ENCODE measurements at regions not wholly inside any gene's neighbourhood (a gene's known extent, or its start where the extent isn't known, plus 50 kb on each side); places are given as distances from the start of the nearest gene placed in this dataset.
"Not testable (repeated sequence)": the region's sequence is repeated elsewhere in the genome, so short reads cannot be mapped to it uniquely, and the experiment has no call there.

DNA sequence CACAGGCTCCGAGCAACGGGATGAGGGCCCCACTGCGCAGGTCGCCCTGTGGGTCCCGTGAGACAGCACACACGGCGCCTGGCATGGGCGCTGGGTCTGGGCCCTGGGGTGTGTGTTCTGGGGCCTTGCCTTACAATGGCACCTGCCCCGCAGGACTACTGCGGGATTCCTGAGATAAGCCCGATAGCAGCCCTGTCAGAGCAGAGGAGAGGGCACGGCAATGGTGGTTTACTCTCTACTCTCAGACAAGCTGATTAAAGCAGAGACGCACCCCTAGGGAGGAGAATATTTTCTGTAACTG lies 151.1 kb downstream of the NPIPB11 start:
- TF ChIP-seq, protein P1, sequence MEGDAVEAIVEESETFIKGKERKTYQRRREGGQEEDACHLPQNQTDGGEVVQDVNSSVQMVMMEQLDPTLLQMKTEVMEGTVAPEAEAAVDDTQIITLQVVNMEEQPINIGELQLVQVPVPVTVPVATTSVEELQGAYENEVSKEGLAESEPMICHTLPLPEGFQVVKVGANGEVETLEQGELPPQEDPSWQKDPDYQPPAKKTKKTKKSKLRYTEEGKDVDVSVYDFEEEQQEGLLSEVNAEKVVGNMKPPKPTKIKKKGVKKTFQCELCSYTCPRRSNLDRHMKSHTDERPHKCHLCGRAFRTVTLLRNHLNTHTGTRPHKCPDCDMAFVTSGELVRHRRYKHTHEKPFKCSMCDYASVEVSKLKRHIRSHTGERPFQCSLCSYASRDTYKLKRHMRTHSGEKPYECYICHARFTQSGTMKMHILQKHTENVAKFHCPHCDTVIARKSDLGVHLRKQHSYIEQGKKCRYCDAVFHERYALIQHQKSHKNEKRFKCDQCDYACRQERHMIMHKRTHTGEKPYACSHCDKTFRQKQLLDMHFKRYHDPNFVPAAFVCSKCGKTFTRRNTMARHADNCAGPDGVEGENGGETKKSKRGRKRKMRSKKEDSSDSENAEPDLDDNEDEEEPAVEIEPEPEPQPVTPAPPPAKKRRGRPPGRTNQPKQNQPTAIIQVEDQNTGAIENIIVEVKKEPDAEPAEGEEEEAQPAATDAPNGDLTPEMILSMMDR (IDR thresholded peaks at IDR 0.05): not testable (repeated sequence)
- TF ChIP-seq POLR2A, POLR2AphosphoS5 (IDR thresholded peaks at IDR 0.05): not testable (repeated sequence)
